ENCODE measurements at regions not wholly inside any gene's neighbourhood (a gene's known extent, or its start where the extent isn't known, plus 50 kb on each side); places are given as distances from the start of the nearest gene placed in this dataset.

DNA sequence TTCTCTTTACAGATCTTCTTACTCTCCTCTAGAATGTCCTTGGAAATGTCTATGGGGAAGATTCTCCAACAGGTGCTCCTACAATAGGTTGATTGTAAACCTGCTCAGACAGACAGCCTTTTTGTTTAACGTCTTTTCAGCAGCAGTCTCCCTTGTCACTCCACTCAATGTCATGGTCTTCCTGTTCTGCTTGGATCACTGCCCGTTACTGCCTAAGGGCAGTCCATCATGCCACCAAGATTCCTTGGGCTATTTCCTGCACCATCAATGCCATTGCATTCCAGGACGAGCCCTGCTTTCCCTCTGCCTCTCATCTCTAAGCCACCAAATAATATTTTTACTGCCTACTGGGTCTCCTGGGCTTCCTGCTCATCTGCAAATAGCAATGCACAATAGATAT lies 97.4 kb upstream of the GALNT5 start:
- Histone ChIP-seq H3K27ac (ENCODE audit: low read depth, low read length) (no peak overlapping the region), H3K36me3 (ENCODE audit: insufficient read depth, low read length) (no peaks in the 10 kb centered on the region), H3K4me3 (ENCODE audit: low read depth in 1 of 2, low read length in 2 of 2) (no peak overlapping the region), H3K27me3 (ENCODE audit: control insufficient read depth in 1 of 2, insufficient read depth in 2 of 2, low read length in 2 of 2) (no peaks in the 10 kb centered on the region), H3K4me1 (ENCODE audit: insufficient read depth, low read length) (no peaks in the 10 kb centered on the region), H3K9ac (ENCODE audit: low read length) (no peak overlapping the region), H3K9me3 (ENCODE audit: low read length) (no peaks in the 10 kb centered on the region)

DNA sequence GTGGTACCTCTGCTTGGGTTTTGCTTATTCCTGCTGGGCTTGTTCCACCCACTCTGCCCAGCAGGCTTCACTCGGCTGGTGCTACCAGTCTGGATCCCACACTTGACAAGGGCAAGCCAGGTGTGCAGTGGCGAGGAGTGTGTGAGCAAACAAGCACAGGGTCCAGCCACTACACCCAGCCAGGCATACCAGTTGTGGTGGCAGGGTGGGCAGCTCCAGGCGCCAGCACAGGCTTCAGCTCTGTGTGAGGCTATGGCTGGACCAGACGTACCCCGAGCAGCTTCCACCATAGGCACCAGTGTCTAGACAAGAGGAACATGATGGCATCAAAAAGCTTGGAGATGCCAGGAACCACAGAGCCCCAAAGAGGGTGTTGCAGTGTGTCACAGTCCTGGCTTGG lies 93.1 kb upstream of the GALNT5 start:
- no peaks in the 10 kb centered on the region for H3K27me3 ChIP-seq (ENCODE audit: control insufficient read depth in 1 of 2, insufficient read depth in 2 of 2, low read length in 2 of 2)
- no peaks in the 10 kb centered on the region for H3K9me3 ChIP-seq (ENCODE audit: low read length)
- no peak overlapping the region for H3K27ac ChIP-seq (ENCODE audit: low read depth, low read length)
- H3K9ac ChIP-seq (ENCODE audit: low read length), result no peak overlapping the region
- no peaks in the 10 kb centered on the region for H3K4me1 ChIP-seq (ENCODE audit: insufficient read depth, low read length)
- H3K36me3 ChIP-seq (ENCODE audit: insufficient read depth, low read length), result no peaks in the 10 kb centered on the region
- H3K4me3 ChIP-seq (ENCODE audit: low read depth in 1 of 2, low read length in 2 of 2), result no peak overlapping the region

DNA sequence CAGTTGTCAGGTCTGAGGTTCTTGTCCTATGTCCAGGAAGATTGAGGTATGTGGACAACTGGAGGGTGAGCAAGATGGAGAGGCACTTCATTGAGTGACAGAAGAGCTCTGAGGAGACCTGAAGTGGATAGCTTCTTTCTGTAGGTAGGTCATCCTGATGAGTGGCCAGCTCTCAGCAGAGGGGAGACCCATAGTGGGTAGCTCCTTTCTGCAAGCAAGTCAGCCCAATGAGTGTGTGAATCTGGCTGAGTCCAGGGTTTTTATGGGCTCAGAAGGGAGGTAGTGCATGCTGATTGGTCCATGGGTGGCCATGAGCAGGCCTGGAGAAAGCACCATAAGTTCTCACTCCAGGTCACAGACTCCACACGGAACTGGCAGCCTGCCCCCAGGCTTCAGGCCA lies 92.6 kb upstream of the GALNT5 start:
- Histone ChIP-seq H3K36me3 (ENCODE audit: insufficient read depth, low read length) (no peaks in the 10 kb centered on the region), H3K9me3 (ENCODE audit: low read length) (no peaks in the 10 kb centered on the region), H3K4me1 (ENCODE audit: insufficient read depth, low read length) (no peaks in the 10 kb centered on the region), H3K27ac (ENCODE audit: low read depth, low read length) (no peak overlapping the region), H3K4me3 (ENCODE audit: low read depth in 1 of 2, low read length in 2 of 2) (no peak overlapping the region), H3K9ac (ENCODE audit: low read length) (no peak overlapping the region), H3K27me3 (ENCODE audit: control insufficient read depth in 1 of 2, insufficient read depth in 2 of 2, low read length in 2 of 2) (no peaks in the 10 kb centered on the region)

DNA sequence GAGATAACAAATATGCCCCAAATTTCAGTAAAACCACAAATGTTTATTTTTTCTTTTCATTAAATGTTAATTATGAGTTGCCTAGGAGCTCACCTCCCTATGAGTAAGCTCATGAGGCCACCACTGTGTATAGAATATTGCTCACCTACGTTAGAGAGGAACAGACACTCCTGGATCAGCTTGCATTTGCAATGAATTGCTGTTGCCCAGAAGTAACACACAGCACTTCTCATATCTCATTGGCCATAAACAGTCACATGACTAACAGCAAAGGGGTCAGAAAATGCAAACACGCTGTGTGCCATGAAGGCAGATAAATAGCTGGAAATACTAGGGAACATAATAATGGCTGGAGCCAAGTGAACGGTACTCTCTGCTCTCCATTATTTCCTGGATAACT lies 89.0 kb upstream of the GALNT5 start:
- no peak overlapping the region for H3K27ac ChIP-seq (ENCODE audit: low read depth, low read length)
- H3K36me3 ChIP-seq (ENCODE audit: insufficient read depth, low read length), result no peaks in the 10 kb centered on the region
- H3K9me3 ChIP-seq (ENCODE audit: low read length), result no peaks in the 10 kb centered on the region
- no peak overlapping the region for H3K9ac ChIP-seq (ENCODE audit: low read length)
- H3K4me1 ChIP-seq (ENCODE audit: insufficient read depth, low read length), result peaks cover 8% of the 10 kb centered on the region
- no peak overlapping the region for H3K4me3 ChIP-seq (ENCODE audit: low read depth in 1 of 2, low read length in 2 of 2)
- H3K27me3 ChIP-seq (ENCODE audit: control insufficient read depth in 1 of 2, insufficient read depth in 2 of 2, low read length in 2 of 2), result no peaks in the 10 kb centered on the region

DNA sequence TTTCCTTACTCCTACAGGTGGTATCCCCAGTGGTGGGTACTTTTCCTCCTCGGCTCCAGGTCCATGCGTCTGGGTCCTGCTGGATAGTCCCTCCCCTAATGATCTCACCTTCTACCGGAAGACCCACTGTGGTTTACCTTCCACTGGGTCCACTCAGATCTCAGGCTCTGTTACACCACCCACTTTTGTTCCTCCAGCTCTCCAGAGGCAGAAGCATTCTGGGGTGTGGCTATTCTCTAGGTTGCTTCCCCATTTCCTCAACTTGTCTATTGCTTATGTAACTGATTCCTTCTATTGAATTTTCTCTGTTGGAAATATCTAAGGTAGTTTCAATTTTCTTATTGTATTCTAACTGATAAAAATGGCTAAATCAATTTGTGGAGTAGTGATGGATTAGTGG lies 87.6 kb upstream of the GALNT5 start:
- Histone ChIP-seq H3K27ac (ENCODE audit: low read depth, low read length) (no peak overlapping the region), H3K9me3 (ENCODE audit: low read length) (no peaks in the 10 kb centered on the region), H3K36me3 (ENCODE audit: insufficient read depth, low read length) (no peaks in the 10 kb centered on the region), H3K27me3 (ENCODE audit: control insufficient read depth in 1 of 2, insufficient read depth in 2 of 2, low read length in 2 of 2) (no peaks in the 10 kb centered on the region), H3K4me1 (ENCODE audit: insufficient read depth, low read length) (peaks cover 12% of the 10 kb centered on the region), H3K4me3 (ENCODE audit: low read depth in 1 of 2, low read length in 2 of 2) (no peak overlapping the region), H3K9ac (ENCODE audit: low read length) (no peak overlapping the region)

DNA sequence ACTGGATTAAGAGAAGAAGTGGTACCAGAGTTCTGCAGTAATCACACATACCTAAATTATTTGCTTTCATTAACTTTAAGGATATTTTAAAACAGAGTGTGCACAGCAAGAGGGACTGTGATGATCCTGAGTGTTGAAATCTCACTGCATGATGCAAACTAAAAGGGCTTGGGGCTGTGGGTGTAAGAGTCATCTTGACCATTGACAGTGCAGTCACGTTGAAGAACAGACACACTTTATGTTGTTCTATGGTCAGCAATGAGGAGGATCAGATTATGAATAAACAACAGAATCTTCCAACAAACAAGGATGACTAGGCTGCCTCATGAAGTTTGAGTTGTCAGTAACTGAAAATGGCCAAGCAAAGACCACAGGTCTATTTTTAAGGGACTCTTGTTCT lies 87.2 kb upstream of the GALNT5 start:
- no peaks in the 10 kb centered on the region for H3K9me3 ChIP-seq (ENCODE audit: low read length)
- H3K36me3 ChIP-seq (ENCODE audit: insufficient read depth, low read length), result no peaks in the 10 kb centered on the region
- H3K9ac ChIP-seq (ENCODE audit: low read length), result no peak overlapping the region
- no peaks in the 10 kb centered on the region for H3K27me3 ChIP-seq (ENCODE audit: control insufficient read depth in 1 of 2, insufficient read depth in 2 of 2, low read length in 2 of 2)
- no peak overlapping the region for H3K27ac ChIP-seq (ENCODE audit: low read depth, low read length)
- no peak overlapping the region for H3K4me3 ChIP-seq (ENCODE audit: low read depth in 1 of 2, low read length in 2 of 2)
- peaks cover 12% of the 10 kb centered on the region for H3K4me1 ChIP-seq (ENCODE audit: insufficient read depth, low read length)

DNA sequence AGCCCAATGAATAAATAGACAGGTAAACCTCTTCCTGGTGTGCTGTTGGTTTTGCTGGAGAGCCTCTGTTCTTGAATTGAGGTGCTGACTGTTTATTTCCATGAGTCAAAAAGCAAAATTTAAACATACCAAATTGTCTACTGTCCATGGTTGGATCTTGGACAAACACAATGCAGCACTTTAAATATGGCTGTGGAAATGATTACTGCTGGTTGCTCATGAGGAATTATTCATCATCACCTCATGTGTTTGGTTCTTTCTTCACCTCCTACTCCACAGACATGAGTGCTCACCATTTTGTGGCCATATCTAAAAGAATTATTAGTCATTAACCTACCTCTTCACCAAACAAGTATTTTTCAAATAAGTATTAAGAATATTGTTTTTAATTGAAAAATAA lies 85.3 kb upstream of the GALNT5 start:
- no peaks in the 10 kb centered on the region for H3K36me3 ChIP-seq (ENCODE audit: insufficient read depth, low read length)
- no peak overlapping the region for H3K27ac ChIP-seq (ENCODE audit: low read depth, low read length)
- H3K9ac ChIP-seq (ENCODE audit: low read length), result no peak overlapping the region
- peaks cover 12% of the 10 kb centered on the region for H3K4me1 ChIP-seq (ENCODE audit: insufficient read depth, low read length)
- H3K4me3 ChIP-seq (ENCODE audit: low read depth in 1 of 2, low read length in 2 of 2), result no peak overlapping the region
- no peaks in the 10 kb centered on the region for H3K9me3 ChIP-seq (ENCODE audit: low read length)
- H3K27me3 ChIP-seq (ENCODE audit: control insufficient read depth in 1 of 2, insufficient read depth in 2 of 2, low read length in 2 of 2), result no peaks in the 10 kb centered on the region

DNA sequence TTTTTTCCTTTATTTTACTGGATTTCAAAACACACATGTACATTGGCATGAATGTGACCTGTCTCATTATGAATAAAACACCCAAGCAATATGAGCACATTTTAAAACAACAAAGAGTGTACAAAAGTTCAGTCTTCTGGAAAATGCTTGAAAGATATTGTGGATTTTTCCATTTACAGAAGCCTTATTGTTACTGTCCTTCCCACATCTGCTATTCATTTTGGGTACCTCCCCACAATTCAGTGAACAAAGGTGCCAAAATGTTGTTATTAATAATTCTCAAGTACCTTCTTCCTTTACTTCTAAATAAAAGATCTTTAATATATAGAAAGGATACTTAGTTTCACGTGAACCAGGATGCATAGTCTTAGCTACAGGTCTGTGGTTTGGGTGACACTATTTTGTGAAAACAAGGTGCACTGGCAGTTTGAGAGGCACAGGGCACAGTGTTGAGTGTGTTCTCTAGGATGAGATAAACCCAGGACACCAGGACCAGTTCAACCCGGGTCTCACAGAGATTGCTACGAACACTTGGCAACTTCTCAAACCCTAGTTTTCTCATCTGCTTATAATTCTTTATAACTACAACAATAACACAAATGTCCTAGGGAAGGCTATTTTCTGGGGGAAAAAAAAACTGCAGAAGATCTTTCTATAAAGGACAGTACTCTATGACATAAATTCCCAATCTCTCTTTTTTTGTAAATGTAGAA lies 84.5 kb upstream of the GALNT5 start:
- no peak overlapping the region for H3K27ac ChIP-seq (ENCODE audit: low read depth, low read length)

DNA sequence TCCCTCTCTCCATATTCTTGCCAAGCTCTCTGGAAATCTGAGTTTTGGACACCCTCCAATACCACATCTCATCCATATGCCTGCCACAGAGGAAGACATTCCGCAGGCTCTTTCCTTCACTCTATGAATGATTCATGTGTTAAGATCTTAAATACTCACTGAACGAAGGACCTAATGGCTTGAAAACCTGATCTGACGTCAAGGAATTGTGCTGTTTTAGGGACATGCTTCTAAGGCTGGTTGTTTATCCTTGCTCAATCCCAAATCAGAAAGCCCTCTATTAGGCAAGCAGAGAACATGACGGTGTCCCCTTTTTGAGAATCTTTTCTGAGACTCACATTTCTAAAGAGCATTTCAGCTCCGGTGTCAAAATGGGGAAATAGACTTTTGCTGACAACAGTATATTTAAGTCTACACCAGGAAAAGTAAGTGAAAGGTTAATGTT lies 83.7 kb upstream of the GALNT5 start:
- no peak overlapping the region for H3K27ac ChIP-seq (ENCODE audit: low read depth, low read length)
- no peaks in the 10 kb centered on the region for H3K36me3 ChIP-seq (ENCODE audit: insufficient read depth, low read length)
- no peaks in the 10 kb centered on the region for H3K9me3 ChIP-seq (ENCODE audit: low read length)
- H3K4me1 ChIP-seq (ENCODE audit: insufficient read depth, low read length), result peaks cover 12% of the 10 kb centered on the region
- no peak overlapping the region for H3K4me3 ChIP-seq (ENCODE audit: low read depth in 1 of 2, low read length in 2 of 2)
- H3K27me3 ChIP-seq (ENCODE audit: control insufficient read depth in 1 of 2, insufficient read depth in 2 of 2, low read length in 2 of 2), result no peaks in the 10 kb centered on the region
- H3K9ac ChIP-seq (ENCODE audit: low read length), result no peak overlapping the region

More for the DNA sequence above, 84.5 kb upstream of the GALNT5 start:
- no peaks in the 10 kb centered on the region for H3K9me3 ChIP-seq (ENCODE audit: low read length)
- H3K36me3 ChIP-seq (ENCODE audit: insufficient read depth, low read length), result no peaks in the 10 kb centered on the region
- H3K4me1 ChIP-seq (ENCODE audit: insufficient read depth, low read length), result peaks cover 12% of the 10 kb centered on the region
- no peaks in the 10 kb centered on the region for H3K27me3 ChIP-seq (ENCODE audit: control insufficient read depth in 1 of 2, insufficient read depth in 2 of 2, low read length in 2 of 2)
- H3K4me3 ChIP-seq (ENCODE audit: low read depth in 1 of 2, low read length in 2 of 2), result no peak overlapping the region
- H3K9ac ChIP-seq (ENCODE audit: low read length), result no peak overlapping the region

DNA sequence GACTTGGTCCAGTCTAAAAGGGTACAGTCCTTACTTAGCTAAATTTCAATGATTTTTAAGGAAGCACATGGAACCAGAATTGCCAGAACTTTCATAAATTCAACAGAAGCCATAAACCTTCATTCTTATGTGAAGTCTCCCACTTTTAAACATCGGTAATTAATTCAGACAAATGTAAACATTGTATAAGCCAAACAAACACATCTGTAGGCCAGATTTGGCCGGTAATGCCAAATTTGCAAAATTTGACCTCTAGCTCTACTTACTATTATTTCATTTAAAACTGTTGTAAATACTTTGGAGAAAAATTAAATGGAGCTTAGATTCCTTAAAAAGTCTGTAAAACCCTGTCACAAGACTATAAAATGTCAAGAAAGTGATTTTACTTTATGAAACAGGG lies 83.2 kb upstream of the GALNT5 start:
- H3K9ac ChIP-seq (ENCODE audit: low read length), result no peak overlapping the region
- no peak overlapping the region for H3K4me3 ChIP-seq (ENCODE audit: low read depth in 1 of 2, low read length in 2 of 2)
- H3K27ac ChIP-seq (ENCODE audit: low read depth, low read length), result no peak overlapping the region
- H3K27me3 ChIP-seq (ENCODE audit: control insufficient read depth in 1 of 2, insufficient read depth in 2 of 2, low read length in 2 of 2), result no peaks in the 10 kb centered on the region
- no peaks in the 10 kb centered on the region for H3K9me3 ChIP-seq (ENCODE audit: low read length)
- H3K4me1 ChIP-seq (ENCODE audit: insufficient read depth, low read length), result peaks cover 12% of the 10 kb centered on the region
- no peaks in the 10 kb centered on the region for H3K36me3 ChIP-seq (ENCODE audit: insufficient read depth, low read length)

DNA sequence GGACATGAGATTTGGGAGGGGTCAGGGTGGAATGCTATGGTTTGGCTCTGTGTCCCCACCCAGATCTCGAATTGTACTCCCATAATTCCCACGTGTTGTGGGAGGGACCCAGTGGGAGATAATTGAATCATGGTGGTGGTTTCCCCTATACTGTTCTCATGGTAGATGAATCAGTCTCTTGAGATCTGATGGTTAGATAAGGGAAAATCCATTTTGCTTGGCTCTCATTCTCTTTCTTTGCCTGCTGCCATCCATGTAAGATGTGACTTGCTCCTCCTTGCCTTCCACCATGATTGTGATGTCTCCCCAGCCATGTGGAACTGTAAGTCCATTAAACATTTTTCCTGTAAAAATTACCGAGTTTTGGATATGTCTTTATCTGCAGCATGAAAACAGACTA lies 80.9 kb upstream of the GALNT5 start:
- Histone ChIP-seq H3K27ac (ENCODE audit: low read depth, low read length) (no peak overlapping the region), H3K27me3 (ENCODE audit: control insufficient read depth in 1 of 2, insufficient read depth in 2 of 2, low read length in 2 of 2) (no peaks in the 10 kb centered on the region), H3K36me3 (ENCODE audit: insufficient read depth, low read length) (no peaks in the 10 kb centered on the region), H3K9ac (ENCODE audit: low read length) (no peak overlapping the region), H3K4me3 (ENCODE audit: low read depth in 1 of 2, low read length in 2 of 2) (no peak overlapping the region), H3K4me1 (ENCODE audit: insufficient read depth, low read length) (peaks cover 12% of the 10 kb centered on the region), H3K9me3 (ENCODE audit: low read length) (no peaks in the 10 kb centered on the region)

DNA sequence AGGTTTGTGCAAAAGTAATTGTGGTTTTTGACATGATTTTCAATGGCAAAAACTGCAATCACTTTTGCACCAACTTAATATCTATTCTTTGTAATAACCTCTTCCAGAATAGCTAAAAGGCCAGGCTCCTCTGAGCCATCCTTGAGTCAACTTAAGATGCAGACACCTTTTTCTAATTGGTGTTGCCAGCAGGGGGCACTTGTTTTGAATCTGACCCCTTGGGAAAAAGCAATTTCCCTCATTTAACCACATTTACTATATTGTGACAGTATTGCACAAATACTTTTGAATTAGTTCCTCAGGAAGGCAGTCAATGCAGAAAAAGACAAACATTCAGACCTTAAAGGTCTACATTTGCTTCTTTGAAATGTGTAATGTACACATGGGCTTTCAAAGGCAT lies 78.6 kb upstream of the GALNT5 start:
- Histone ChIP-seq H3K27ac (ENCODE audit: low read depth, low read length) (no peak overlapping the region), H3K9ac (ENCODE audit: low read length) (no peak overlapping the region), H3K9me3 (ENCODE audit: low read length) (no peaks in the 10 kb centered on the region), H3K36me3 (ENCODE audit: insufficient read depth, low read length) (no peaks in the 10 kb centered on the region), H3K4me3 (ENCODE audit: low read depth in 1 of 2, low read length in 2 of 2) (no peak overlapping the region), H3K4me1 (ENCODE audit: insufficient read depth, low read length) (no peaks in the 10 kb centered on the region), H3K27me3 (ENCODE audit: control insufficient read depth in 1 of 2, insufficient read depth in 2 of 2, low read length in 2 of 2) (no peaks in the 10 kb centered on the region)
